Neural progenitor cell (in vitro differentiated cells): ENCODE measurements at regions not wholly inside any gene's neighbourhood (a gene's known extent, or its start where the extent isn't known, plus 50 kb on each side); places are given as distances from the start of the nearest gene placed in this dataset.

Experiments
- DNase-seq: peaks from one replicate; pipeline ENCODE4 v3.0.0-alpha.2; 2016; ENCODE audit warnings: low spot score
- H2AFZ ChIP-seq: fragments of 200-600 bp; sonication (generic); replicated peaks from 2 replicates; pipeline ENCODE4 v1.6.1; 2016; ENCODE audit warnings: antibody characterized with exemption
- H3F3A ChIP-seq: fragments of 200-600 bp; sonication (generic); 2 replicates; pipeline ENCODE4 v1.6.1; 2016; ENCODE audit warnings: antibody characterized with exemption, low read depth
- H3K27ac ChIP-seq: fragments of 200-600 bp; sonication (generic); 2 replicates; pipeline ENCODE4 v1.5.1; 2016; ENCODE audit warnings: mild to moderate bottlenecking
- H3K27me3 ChIP-seq: fragments of 200-600 bp; sonication (generic); 2 replicates; pipeline ENCODE4 v1.6.1; 2016; ENCODE audit warnings: mild to moderate bottlenecking, moderate library complexity
- H3K36me3 ChIP-seq: fragments of 200-600 bp; sonication (generic); 2 replicates; pipeline ENCODE4 v1.5.1; 2016
- H3K4me1 ChIP-seq: fragments of 200-600 bp; sonication (generic); 2 replicates; pipeline ENCODE4 v1.6.1; 2016; ENCODE audit warnings: mixed run types
- H3K4me2 ChIP-seq: fragments of 200-600 bp; sonication (generic); 2 replicates; pipeline ENCODE4 v1.6.1; 2016
- H3K4me3 ChIP-seq: fragments of 200-600 bp; sonication (generic); 2 replicates; pipeline ENCODE4 v1.5.1; 2016
- H3K79me2 ChIP-seq: fragments of 200-600 bp; sonication (generic); 2 replicates; pipeline ENCODE4 v1.6.1; 2016; ENCODE audit warnings: low read depth
- H3K9ac ChIP-seq: fragments of 200-600 bp; sonication (generic); 2 replicates; pipeline ENCODE4 v1.6.1; 2016
- H3K9me3 ChIP-seq: fragments of 200-600 bp; sonication (generic); 2 replicates; pipeline ENCODE4 v1.5.1; 2016; ENCODE audit warnings: low read depth
- H4K20me1 ChIP-seq: fragments of 200-600 bp; sonication (generic); 2 replicates; pipeline ENCODE4 v1.6.1; 2016; ENCODE audit warnings: low read depth
- H3K27ac Mint-ChIP-seq: 3 replicates; pipeline ENCODE4 v1.8.0; 2021; ENCODE audit warnings: mixed read lengths
- H3K27me3 Mint-ChIP-seq: 2 replicates; pipeline ENCODE4 v1.8.0; 2022; ENCODE audit warnings: low read depth, mild to moderate bottlenecking, inconsistent platforms, moderate library complexity, mixed read lengths; ENCODE audit not compliant: insufficient read depth
- H3K36me3 Mint-ChIP-seq: 3 replicates; pipeline ENCODE4 v1.8.0; 2021; ENCODE audit warnings: mixed read lengths
- H3K4me1 Mint-ChIP-seq: 3 replicates; pipeline ENCODE4 v1.8.0; 2021; ENCODE audit warnings: mixed read lengths
- H3K4me3 Mint-ChIP-seq: 3 replicates; pipeline ENCODE4 v1.8.0; 2021; ENCODE audit warnings: mild to moderate bottlenecking, moderate library complexity, mixed read lengths
- H3K9me3 Mint-ChIP-seq: 3 replicates; pipeline ENCODE4 v1.8.0; 2020; ENCODE audit warnings: mixed read lengths
- EZH2 ChIP-seq: fragments of 200-600 bp; sonication (generic); IDR thresholded peaks from 2 replicates; pipeline ENCODE4 v1.6.1; 2017; ENCODE audit warnings: antibody characterized with exemption, mild to moderate bottlenecking, moderate library complexity
- EZH2phosphoT487 ChIP-seq: fragments of 200-600 bp; sonication (generic); IDR thresholded peaks from 2 replicates; pipeline ENCODE4 v1.6.1; 2017; ENCODE audit warnings: antibody characterized with exemption
- TF ChIP-seq, protein P1 (sequence below): fragments of 200-600 bp; sonication (generic); IDR thresholded peaks from 2 replicates; pipeline ENCODE4 v1.5.1; 2017; ENCODE audit warnings: antibody characterized with exemption, mild to moderate bottlenecking

DNA sequence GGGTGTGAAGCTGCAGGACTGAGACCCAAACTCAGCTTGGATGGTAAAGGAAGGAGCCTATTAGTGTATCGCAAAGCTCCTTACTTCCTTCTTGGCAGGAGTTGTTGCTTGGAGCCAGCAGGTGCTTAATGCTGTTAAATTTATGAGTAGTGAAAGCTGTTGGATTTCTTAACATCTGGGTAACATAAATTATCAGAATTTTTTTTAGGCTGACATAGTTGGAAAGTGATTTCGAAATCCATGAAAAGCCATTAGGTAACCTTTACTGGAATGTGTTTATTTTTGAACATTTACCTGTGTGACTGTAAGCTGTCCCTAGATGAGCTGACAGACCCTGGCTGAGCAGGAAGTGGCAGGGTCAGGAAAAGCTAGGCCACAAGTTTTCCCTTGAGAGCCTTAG, 470.4 kb upstream of the SLC35B3 start:
- H3F3A ChIP-seq: no peaks in the 10 kb centered on the region
- no peaks in the 10 kb centered on the region for H3K4me1 Mint-ChIP-seq
- no peaks in the 10 kb centered on the region for H3K36me3 Mint-ChIP-seq
- H3K27me3 ChIP-seq: no peaks in the 10 kb centered on the region
- no peak overlapping the region for H3K4me2 ChIP-seq
- H3K79me2 ChIP-seq: no peaks in the 10 kb centered on the region
- H3K4me3 Mint-ChIP-seq: no peak overlapping the region
- no peak for DNase-seq
- H3K9ac ChIP-seq: no peak overlapping the region
- peaks cover 3% of the 10 kb centered on the region for H3K27me3 Mint-ChIP-seq
- no peaks in the 10 kb centered on the region for H3K9me3 ChIP-seq
- H3K4me1 ChIP-seq: no peaks in the 10 kb centered on the region
- TF ChIP-seq EZH2phosphoT487 (no peak), EZH2 (no peak)
- TF ChIP-seq, protein P1, sequence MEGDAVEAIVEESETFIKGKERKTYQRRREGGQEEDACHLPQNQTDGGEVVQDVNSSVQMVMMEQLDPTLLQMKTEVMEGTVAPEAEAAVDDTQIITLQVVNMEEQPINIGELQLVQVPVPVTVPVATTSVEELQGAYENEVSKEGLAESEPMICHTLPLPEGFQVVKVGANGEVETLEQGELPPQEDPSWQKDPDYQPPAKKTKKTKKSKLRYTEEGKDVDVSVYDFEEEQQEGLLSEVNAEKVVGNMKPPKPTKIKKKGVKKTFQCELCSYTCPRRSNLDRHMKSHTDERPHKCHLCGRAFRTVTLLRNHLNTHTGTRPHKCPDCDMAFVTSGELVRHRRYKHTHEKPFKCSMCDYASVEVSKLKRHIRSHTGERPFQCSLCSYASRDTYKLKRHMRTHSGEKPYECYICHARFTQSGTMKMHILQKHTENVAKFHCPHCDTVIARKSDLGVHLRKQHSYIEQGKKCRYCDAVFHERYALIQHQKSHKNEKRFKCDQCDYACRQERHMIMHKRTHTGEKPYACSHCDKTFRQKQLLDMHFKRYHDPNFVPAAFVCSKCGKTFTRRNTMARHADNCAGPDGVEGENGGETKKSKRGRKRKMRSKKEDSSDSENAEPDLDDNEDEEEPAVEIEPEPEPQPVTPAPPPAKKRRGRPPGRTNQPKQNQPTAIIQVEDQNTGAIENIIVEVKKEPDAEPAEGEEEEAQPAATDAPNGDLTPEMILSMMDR: no peak
- H3K27ac ChIP-seq: no peak overlapping the region
- no peak overlapping the region for H3K27ac Mint-ChIP-seq
- peak overlapping the region; percentile 45 for H2AFZ ChIP-seq
- H4K20me1 ChIP-seq: no peaks in the 10 kb centered on the region
- no peaks in the 10 kb centered on the region for H3K9me3 Mint-ChIP-seq
- H3K4me3 ChIP-seq: no peak overlapping the region
- H3K36me3 ChIP-seq: no peaks in the 10 kb centered on the region

DNA sequence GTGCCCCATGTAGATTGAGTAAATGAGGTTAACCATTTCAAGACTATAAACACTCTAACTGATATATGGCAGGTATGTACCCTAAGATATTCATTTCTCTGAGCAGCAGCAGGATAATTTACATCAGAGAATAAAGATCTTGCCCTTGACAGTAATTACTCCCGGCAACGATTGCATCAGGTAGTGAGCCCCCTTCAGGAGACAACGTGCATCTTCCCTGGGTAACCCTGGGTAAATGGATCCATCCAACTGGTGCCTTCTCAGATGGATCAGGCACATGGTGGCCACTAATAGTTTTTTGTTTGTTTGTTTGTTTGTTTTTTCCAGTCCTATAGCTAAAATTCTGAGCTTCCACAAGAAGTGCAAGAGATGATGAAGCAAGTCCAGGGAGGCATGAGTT, 469.4 kb upstream of the SLC35B3 start:
- H3F3A ChIP-seq: no peaks in the 10 kb centered on the region
- no peaks in the 10 kb centered on the region for H3K27me3 ChIP-seq
- no peaks in the 10 kb centered on the region for H3K79me2 ChIP-seq
- TF ChIP-seq EZH2phosphoT487 (no peak), EZH2 (no peak)
- TF ChIP-seq, protein P1: peak; percentile 56
- no peak overlapping the region for H3K4me3 ChIP-seq
- Mint-ChIP-seq H3K4me1 (no peaks in the 10 kb centered on the region), H3K4me3 (peak overlapping the region; percentile 39), H3K27ac (no peak overlapping the region), H3K36me3 (no peaks in the 10 kb centered on the region), H3K27me3 (peaks cover 3% of the 10 kb centered on the region), H3K9me3 (no peaks in the 10 kb centered on the region)
- no peaks in the 10 kb centered on the region for H3K36me3 ChIP-seq
- H3K9ac ChIP-seq: no peak overlapping the region
- no peaks in the 10 kb centered on the region for H4K20me1 ChIP-seq
- H3K27ac ChIP-seq: no peak overlapping the region
- H3K4me1 ChIP-seq: no peaks in the 10 kb centered on the region
- DNase-seq: peak; percentile 18
- H3K4me2 ChIP-seq: no peak overlapping the region
- H3K9me3 ChIP-seq: no peaks in the 10 kb centered on the region
- no peak overlapping the region for H2AFZ ChIP-seq

DNA sequence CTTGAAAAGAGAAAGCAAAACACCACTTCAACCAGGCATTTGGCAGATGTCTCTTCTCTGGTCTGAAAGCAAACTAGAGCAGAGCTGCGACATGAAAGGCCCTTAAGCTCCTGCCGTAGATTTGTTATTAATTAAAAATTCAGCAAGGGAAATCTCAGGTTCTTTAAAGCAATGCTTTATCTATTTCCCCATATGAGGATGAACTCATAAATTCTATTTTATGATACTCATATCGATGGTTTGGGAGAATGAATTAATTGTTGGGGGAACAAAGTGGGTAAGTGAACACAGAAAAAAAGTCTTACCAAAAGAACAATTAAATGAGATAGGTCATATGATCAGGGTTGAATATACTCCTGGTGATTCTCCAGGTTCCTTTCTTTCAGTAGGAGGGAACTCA, 464.7 kb upstream of the SLC35B3 start:
- no peaks in the 10 kb centered on the region for H3K4me1 ChIP-seq
- Mint-ChIP-seq H3K9me3 (no peaks in the 10 kb centered on the region), H3K4me1 (no peaks in the 10 kb centered on the region), H3K36me3 (no peaks in the 10 kb centered on the region), H3K27ac (no peak overlapping the region), H3K27me3 (no peaks in the 10 kb centered on the region), H3K4me3 (no peak overlapping the region)
- H3K79me2 ChIP-seq: no peaks in the 10 kb centered on the region
- H2AFZ ChIP-seq: no peak overlapping the region
- DNase-seq: no peak
- H3K9ac ChIP-seq: no peak overlapping the region
- no peaks in the 10 kb centered on the region for H3K27me3 ChIP-seq
- no peak overlapping the region for H3K27ac ChIP-seq
- H3K9me3 ChIP-seq: no peaks in the 10 kb centered on the region
- no peaks in the 10 kb centered on the region for H3K36me3 ChIP-seq
- no peak overlapping the region for H3K4me3 ChIP-seq
- no peak overlapping the region for H3K4me2 ChIP-seq
- H4K20me1 ChIP-seq: no peaks in the 10 kb centered on the region
- no peak for TF ChIP-seq EZH2phosphoT487
- no peak for TF ChIP-seq EZH2
- TF ChIP-seq, protein P1: no peak
- no peaks in the 10 kb centered on the region for H3F3A ChIP-seq

DNA sequence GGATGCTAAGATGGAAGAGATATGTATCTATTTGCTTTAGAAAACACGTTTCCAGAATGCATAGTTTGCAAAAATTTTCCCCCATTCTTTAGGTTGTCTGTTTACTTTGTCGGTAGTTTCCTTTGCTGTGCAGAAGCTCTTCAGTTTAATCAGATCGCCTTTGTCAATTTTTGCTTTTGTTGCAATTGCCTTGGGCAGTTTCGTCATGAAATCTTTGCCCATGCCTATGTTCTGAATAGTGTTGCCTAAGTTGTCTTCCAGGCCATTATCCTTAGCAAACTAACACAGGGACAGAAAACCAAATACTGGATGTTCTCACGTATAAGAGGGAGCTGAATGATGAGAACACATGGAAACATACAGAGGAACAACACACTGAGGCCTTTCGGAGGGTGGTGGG, 454.2 kb upstream of the SLC35B3 start:
- H3K27ac ChIP-seq: no peak overlapping the region
- H4K20me1 ChIP-seq: no peaks in the 10 kb centered on the region
- TF ChIP-seq EZH2 (no peak), EZH2phosphoT487 (no peak)
- TF ChIP-seq, protein P1: no peak
- H3K4me3 ChIP-seq: no peak overlapping the region
- Mint-ChIP-seq H3K36me3 (no peaks in the 10 kb centered on the region), H3K4me1 (no peaks in the 10 kb centered on the region), H3K27me3 (peaks cover 8% of the 10 kb centered on the region), H3K4me3 (no peak overlapping the region), H3K27ac (no peak overlapping the region), H3K9me3 (no peaks in the 10 kb centered on the region)
- no peaks in the 10 kb centered on the region for H3K36me3 ChIP-seq
- no peak overlapping the region for H2AFZ ChIP-seq
- no peak overlapping the region for H3K9ac ChIP-seq
- H3F3A ChIP-seq: no peaks in the 10 kb centered on the region
- H3K79me2 ChIP-seq: no peaks in the 10 kb centered on the region
- DNase-seq: no peak
- no peaks in the 10 kb centered on the region for H3K4me1 ChIP-seq
- no peak overlapping the region for H3K4me2 ChIP-seq
- no peaks in the 10 kb centered on the region for H3K9me3 ChIP-seq
- no peaks in the 10 kb centered on the region for H3K27me3 ChIP-seq
